ENCODE measurements at regions not wholly inside any gene's neighbourhood (a gene's known extent, or its start where the extent isn't known, plus 50 kb on each side); places are given as distances from the start of the nearest gene placed in this dataset.

DNA sequence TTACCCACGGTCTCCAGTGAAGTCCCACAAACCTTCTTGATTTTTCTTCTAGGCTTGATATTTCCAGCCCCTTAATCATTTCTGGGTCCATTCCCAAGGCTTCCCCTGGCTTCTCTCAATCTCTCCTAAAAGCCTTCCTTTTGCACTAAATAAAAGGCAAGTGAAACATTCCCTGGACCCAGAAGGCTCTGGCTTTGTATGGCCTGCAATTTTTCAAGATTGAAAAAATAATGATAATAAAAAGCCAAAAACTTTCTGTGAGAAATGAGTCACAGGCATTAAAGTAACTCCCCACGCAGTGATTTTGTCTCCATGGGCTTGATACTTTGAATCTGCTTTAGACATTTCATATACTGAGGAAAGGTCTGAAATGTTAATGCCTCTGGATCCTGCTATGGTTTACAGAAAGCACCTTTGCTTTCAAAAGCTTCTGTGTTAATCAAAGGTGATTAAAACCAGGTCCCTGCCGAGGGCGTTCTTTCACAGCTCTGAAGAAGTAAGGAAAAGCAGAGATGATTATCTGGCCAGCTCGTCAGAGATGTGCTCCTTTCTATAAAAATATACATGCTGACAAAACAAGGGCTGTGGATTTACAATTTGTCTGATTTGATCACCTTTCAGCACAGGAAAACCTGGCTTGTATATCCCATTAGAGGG lies 118.9 kb upstream of the TMEM72 start:
- TF ChIP-seq TAF1 (IDR thresholded peaks at IDR 0.05; ENCODE audit: borderline replicate concordance, low read depth, low read length) (no peak), POLR2AphosphoS5 (IDR thresholded peaks at IDR 0.05; ENCODE audit: low read depth, low read length) (no peak), POLR2A (IDR thresholded peaks at IDR 0.05; ENCODE audit: low read depth, low read length) (no peak)
